H9 (cell line): ENCODE measurements at regions not wholly inside any gene's neighbourhood (a gene's known extent, or its start where the extent isn't known, plus 50 kb on each side); places are given as distances from the start of the nearest gene placed in this dataset.
"Not testable (repeated sequence)": the region's sequence is repeated elsewhere in the genome, so short reads cannot be mapped to it uniquely, and the experiment has no call there.

Experiments used
- DNase-seq: peaks from one replicate; pipeline ENCODE4 v3.0.0-alpha.2; 2017
- H2AFZ ChIP-seq: one replicate; pipeline ENCODE4 v1.6.1; 2013; ENCODE audit warnings: mild to moderate bottlenecking, low read length, control low read depth, moderate library complexity
- H2AK5ac ChIP-seq: 2 replicates; pipeline ENCODE4 v1.6.1; 2013; ENCODE audit warnings: low read length, control low read depth, mixed read lengths; ENCODE audit not compliant: insufficient read length
- H2BK120ac ChIP-seq: one replicate; pipeline ENCODE4 v1.6.1; 2013; ENCODE audit warnings: low read depth, mild to moderate bottlenecking, low read length, control low read depth, inconsistent platforms; ENCODE audit not compliant: poor library complexity, severe bottlenecking
- H2BK12ac ChIP-seq: 2 replicates; pipeline ENCODE4 v1.6.1; 2013; ENCODE audit warnings: low read length, control low read depth, mixed read lengths, low read depth; ENCODE audit not compliant: insufficient read length
- H2BK15ac ChIP-seq: 2 replicates; pipeline ENCODE4 v1.6.1; 2013; ENCODE audit warnings: low read depth, low read length, control low read depth
- H2BK20ac ChIP-seq: one replicate; pipeline ENCODE4 v1.6.1; 2013; ENCODE audit warnings: low read depth, mild to moderate bottlenecking, low read length, control low read depth, inconsistent platforms; ENCODE audit not compliant: poor library complexity, severe bottlenecking
- H2BK5ac ChIP-seq: 2 replicates; pipeline ENCODE4 v1.6.1; 2013; ENCODE audit warnings: low read length, control low read depth, mixed read lengths; ENCODE audit not compliant: insufficient read length
- H3K14ac ChIP-seq: 2 replicates; pipeline ENCODE4 v1.6.1; 2013; ENCODE audit warnings: low read length, control low read depth; ENCODE audit not compliant: insufficient read depth
- H3K18ac ChIP-seq: 2 replicates; pipeline ENCODE4 v1.6.1; 2013; ENCODE audit warnings: low read depth, mild to moderate bottlenecking, mixed read lengths, low read length, control low read depth; ENCODE audit not compliant: insufficient read length
- H3K23ac ChIP-seq: 2 replicates; pipeline ENCODE4 v1.6.1; 2013; ENCODE audit warnings: low read length, control low read depth, mixed read lengths, low read depth; ENCODE audit not compliant: insufficient read length
- H3K23me2 ChIP-seq: 2 replicates; pipeline ENCODE4 v1.6.1; 2013; ENCODE audit warnings: low read depth, mild to moderate bottlenecking, mixed read lengths, low read length, control low read depth; ENCODE audit not compliant: insufficient read length, poor library complexity, severe bottlenecking
- H3K27ac ChIP-seq: 2 replicates; pipeline ENCODE4 v1.5.1; 2013; ENCODE audit warnings: low read length, control low read depth, mixed read lengths, low read depth; ENCODE audit not compliant: insufficient read length
- H3K27me3 ChIP-seq: 2 replicates; pipeline ENCODE4 v1.6.1; 2013; ENCODE audit warnings: low read length, control low read depth, inconsistent platforms; ENCODE audit not compliant: insufficient read depth
- H3K4ac ChIP-seq: 2 replicates; pipeline ENCODE4 v1.6.1; 2013; ENCODE audit warnings: low read depth, mild to moderate bottlenecking, control low read depth, inconsistent platforms, low read length, moderate library complexity
- H3K4me1 ChIP-seq: 2 replicates; pipeline ENCODE4 v1.6.1; 2013; ENCODE audit warnings: low read length, control low read depth, inconsistent platforms; ENCODE audit not compliant: insufficient read depth
- H3K4me2 ChIP-seq: 2 replicates; pipeline ENCODE4 v1.6.1; 2013; ENCODE audit warnings: low read length, control low read depth, mixed read lengths; ENCODE audit not compliant: insufficient read length, insufficient read depth
- H3K56ac ChIP-seq: 2 replicates; pipeline ENCODE4 v1.6.1; 2013; ENCODE audit warnings: low read depth, mild to moderate bottlenecking, mixed read lengths, low read length, control low read depth; ENCODE audit not compliant: insufficient read length
- H3K79me1 ChIP-seq: 2 replicates; pipeline ENCODE4 v1.6.1; 2013; ENCODE audit warnings: low read depth, mild to moderate bottlenecking, moderate library complexity, low read length, control low read depth, inconsistent platforms; ENCODE audit not compliant: insufficient read depth, poor library complexity, severe bottlenecking
- H3K79me2 ChIP-seq: 2 replicates; pipeline ENCODE4 v1.6.1; 2013; ENCODE audit warnings: low read length, control low read depth, inconsistent platforms; ENCODE audit not compliant: insufficient read depth
- H3K9ac ChIP-seq: 2 replicates; pipeline ENCODE4 v1.6.1; 2013; ENCODE audit warnings: low read length, control low read depth, mixed read lengths; ENCODE audit not compliant: insufficient read length; ENCODE audit errors: extremely low read depth
- H3K9me3 ChIP-seq: one replicate; pipeline ENCODE4 v1.6.1; 2013; ENCODE audit warnings: low read depth, low read length, inconsistent platforms; ENCODE audit not compliant: control insufficient read depth
- H3T11ph ChIP-seq: one replicate; pipeline ENCODE4 v1.6.1; 2013; ENCODE audit warnings: mild to moderate bottlenecking, low read length, control low read depth, inconsistent platforms
- H4K20me1 ChIP-seq: one replicate; pipeline ENCODE4 v1.6.1; 2013; ENCODE audit not compliant: control insufficient read depth, insufficient read length, insufficient read depth
- H4K5ac ChIP-seq: 2 replicates; pipeline ENCODE4 v1.6.1; 2013; ENCODE audit warnings: low read depth, mild to moderate bottlenecking, mixed read lengths, low read length, control low read depth; ENCODE audit not compliant: insufficient read length
- H4K8ac ChIP-seq: replicated peaks from 2 replicates; pipeline ENCODE4 v1.6.1; 2013; ENCODE audit warnings: low read length, control low read depth, mixed read lengths, low read depth; ENCODE audit not compliant: insufficient read length
- H4K91ac ChIP-seq: 2 replicates; pipeline ENCODE4 v1.6.1; 2013; ENCODE audit warnings: low read depth, mild to moderate bottlenecking, moderate library complexity, mixed read lengths, low read length, control low read depth; ENCODE audit not compliant: insufficient read length
- H3K27ac Mint-ChIP-seq, 3 experiments: 2 replicates in 2 of 3; 3 replicates in 1 of 3; pipeline ENCODE4 v1.8.0; 2020 to 2021; ENCODE audit warnings: mixed read lengths in 3 of 3, mild to moderate bottlenecking in 1 of 3, moderate library complexity in 1 of 3
- H3K27me3 Mint-ChIP-seq: 2 replicates; pipeline ENCODE4 v1.8.0; 2021; ENCODE audit warnings: low read depth, mild to moderate bottlenecking, moderate library complexity, mixed read lengths
- H3K36me3 Mint-ChIP-seq, 3 experiments: 2 replicates in 2 of 3; 3 replicates in 1 of 3; pipeline ENCODE4 v1.8.0; 2020 to 2021; ENCODE audit warnings: low read depth in 3 of 3, mixed read lengths in 3 of 3; ENCODE audit not compliant: insufficient read depth in 1 of 3
- H3K4me1 Mint-ChIP-seq, 2 experiments: 2 replicates each; pipeline ENCODE4 v1.8.0; 2020; ENCODE audit warnings: mixed read lengths in 2 of 2
- H3K4me3 Mint-ChIP-seq, 2 experiments: 2 replicates in 1 of 2; 3 replicates in 1 of 2; pipeline ENCODE4 v1.8.0; 2020 to 2021; ENCODE audit warnings: mild to moderate bottlenecking in 2 of 2, mixed read lengths in 2 of 2, moderate library complexity in 1 of 2
- H3K9me3 Mint-ChIP-seq, 2 experiments: 2 replicates in 1 of 2; 3 replicates in 1 of 2; pipeline ENCODE4 v1.8.0; 2020; ENCODE audit warnings: mild to moderate bottlenecking in 2 of 2, mixed read lengths in 2 of 2, moderate library complexity in 1 of 2
- CTCF ChIP-seq: fragments of 200-600 bp; sonication (generic); conservative IDR thresholded peaks from 3 replicates; pipeline ENCODE4 v1.8.0; 2021; ENCODE audit warnings: antibody characterized with exemption, mild to moderate bottlenecking
- WGBS: extraction: QIAGEN DNeasy Blood & Tissue Kit; methylation state at CpG from one replicate; pipeline ENCODE4 v1.1.7; 2013; ENCODE audit warnings: missing lambda C conversion rate, low lambda C conversion rate, mixed read lengths; ENCODE audit not compliant: insufficient read length; ENCODE audit errors: extremely low coverage; 5-methylcytosine and 5-hydroxymethylcytosine counted together

DNA sequence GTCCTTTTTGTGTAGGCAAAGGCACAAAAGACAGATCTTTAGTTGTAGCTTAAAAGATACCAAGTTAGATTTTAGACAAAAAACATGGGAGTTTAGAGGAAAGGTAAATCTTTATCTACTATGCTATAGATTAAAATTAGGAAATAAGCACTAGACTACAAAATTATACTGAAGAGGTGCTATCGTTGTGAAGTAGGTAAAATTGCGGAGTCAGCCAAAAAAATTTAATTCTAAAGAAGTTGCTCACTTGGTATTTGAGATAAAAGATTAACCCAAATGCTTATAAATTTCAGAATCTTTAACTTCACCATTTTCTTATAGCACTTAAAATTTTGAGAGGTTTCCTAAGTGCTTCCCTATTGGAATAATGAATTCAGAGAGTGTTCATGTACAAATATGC, 604.1 kb downstream of the GRXCR1 start:
- Mint-ChIP-seq H3K27ac (no peak overlapping the region), H3K9me3 (no peaks in the 10 kb centered on the region), H3K4me1 (peaks cover 0 to 2% of the 10 kb centered on the region in 2 experiments; a peak in 1 of 4 replicates), H3K4me3 (no peak overlapping the region), H3K27me3 (no peaks in the 10 kb centered on the region), H3K36me3 (no peaks in the 10 kb centered on the region)
- no peaks in the 10 kb centered on the region for H3K79me1 ChIP-seq
- no CpG with 5 or more reads among the region's 2 CpGs for WGBS
- no peak overlapping the region for H2BK12ac ChIP-seq
- H4K20me1 ChIP-seq, result no peaks in the 10 kb centered on the region
- no peak overlapping the region for H2BK15ac ChIP-seq
- no peak overlapping the region for H3K27ac ChIP-seq
- no peak overlapping the region for H2BK20ac ChIP-seq
- H3T11ph ChIP-seq, result no peak overlapping the region
- no peak overlapping the region for H3K4ac ChIP-seq
- no peak overlapping the region for H3K9ac ChIP-seq
- H3K23me2 ChIP-seq, result no peaks in the 10 kb centered on the region
- TF ChIP-seq CTCF, result no peak
- H2AK5ac ChIP-seq, result no peak overlapping the region
- no peak overlapping the region for H2AFZ ChIP-seq
- no peak overlapping the region for H3K56ac ChIP-seq
- no peak overlapping the region for H2BK120ac ChIP-seq
- H3K79me2 ChIP-seq, result no peaks in the 10 kb centered on the region
- no peak overlapping the region for H3K23ac ChIP-seq
- no peaks in the 10 kb centered on the region for H3K4me1 ChIP-seq
- H4K5ac ChIP-seq, result no peak overlapping the region
- no peak overlapping the region for H4K8ac ChIP-seq
- H3K9me3 ChIP-seq, result no peaks in the 10 kb centered on the region
- no peak overlapping the region for H2BK5ac ChIP-seq
- H3K27me3 ChIP-seq, result no peaks in the 10 kb centered on the region
- no peak overlapping the region for H3K14ac ChIP-seq
- no peak overlapping the region for H4K91ac ChIP-seq
- H3K18ac ChIP-seq, result no peak overlapping the region
- DNase-seq, result no peak
- H3K4me2 ChIP-seq, result no peak overlapping the region

DNA sequence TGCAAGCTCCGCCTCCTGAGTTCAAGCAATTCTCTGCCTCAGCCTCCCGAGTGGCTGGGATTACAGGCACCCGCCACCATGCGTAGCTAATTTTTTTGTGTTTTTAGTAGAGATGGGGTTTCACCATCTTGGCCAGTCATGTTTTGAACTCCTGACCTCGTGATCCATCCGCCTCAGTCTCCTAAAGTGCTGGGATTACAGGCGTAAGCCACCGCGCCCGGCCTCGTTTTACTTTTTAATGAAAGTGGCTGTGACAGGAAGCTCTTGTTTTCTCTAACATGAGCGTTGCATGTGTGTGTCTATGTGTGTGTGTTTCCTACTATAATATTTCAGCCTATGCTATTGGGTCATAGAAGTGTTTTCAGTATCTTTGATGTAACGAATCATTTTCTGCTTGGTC, 613.3 kb downstream of the GRXCR1 start:
- Mint-ChIP-seq H3K9me3 (peaks cover 14 to 18% of the 10 kb centered on the region in 2 experiments), H3K36me3 (peaks cover 3 to 12% (median 7%) of the 10 kb centered on the region in 3 experiments; a peak in 5 of 7 replicates)
- H3K27ac ChIP-seq, H2BK5ac ChIP-seq, H3K27ac Mint-ChIP-seq, H3K4me3 Mint-ChIP-seq, H4K8ac ChIP-seq, H3K23ac ChIP-seq, H3K9ac ChIP-seq, H3K4me1 Mint-ChIP-seq, DNase-seq, H3K18ac ChIP-seq, H3T11ph ChIP-seq, H4K20me1 ChIP-seq, H3K23me2 ChIP-seq, H3K4me1 ChIP-seq, H3K4me2 ChIP-seq, H3K14ac ChIP-seq, H2BK12ac ChIP-seq, H3K79me2 ChIP-seq, H3K27me3 ChIP-seq, H4K91ac ChIP-seq, H4K5ac ChIP-seq, H3K27me3 Mint-ChIP-seq, H2BK120ac ChIP-seq, H2AK5ac ChIP-seq, H2AFZ ChIP-seq, H2BK15ac ChIP-seq, H3K79me1 ChIP-seq, H3K4ac ChIP-seq, H2BK20ac ChIP-seq, H3K56ac ChIP-seq, H3K9me3 ChIP-seq: not testable (repeated sequence)
- WGBS, result no CpG with 5 or more reads among the region's 13 CpGs
